ENCODE measurements at regions not wholly inside any gene's neighbourhood (a gene's known extent, or its start where the extent isn't known, plus 50 kb on each side); places are given as distances from the start of the nearest gene placed in this dataset.
"Not testable (repeated sequence)": the region's sequence is repeated elsewhere in the genome, so short reads cannot be mapped to it uniquely, and the experiment has no call there.

- DNase-seq (ENCODE audit: low spot score) (no peak), FAIRE-seq (no peak)
Measured at GRCh38 chr15:23913081-23913480, 226.0 kb upstream of the NDN start.

DNA sequence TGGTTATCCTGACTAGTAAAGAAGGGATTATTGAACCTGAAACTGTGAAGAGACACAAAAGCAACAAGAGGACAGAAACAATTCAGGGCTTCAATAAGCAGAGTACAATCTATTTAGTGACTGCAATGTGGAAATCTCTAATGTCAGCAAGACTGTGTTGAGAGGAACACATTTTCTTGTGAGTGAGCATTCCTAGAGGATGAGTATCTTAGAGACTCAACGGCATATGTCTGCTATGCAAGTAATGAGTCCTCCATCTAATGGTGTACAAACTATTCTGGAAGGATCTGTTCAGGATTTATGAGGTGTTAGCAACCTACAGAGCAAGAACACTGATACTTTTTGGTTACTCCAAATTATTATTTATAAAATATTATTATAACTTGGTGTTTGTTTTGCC, 226.5 kb upstream of the NDN start:
- DNase-seq (ENCODE audit: low spot score) (no peak), FAIRE-seq (no peak)

DNA sequence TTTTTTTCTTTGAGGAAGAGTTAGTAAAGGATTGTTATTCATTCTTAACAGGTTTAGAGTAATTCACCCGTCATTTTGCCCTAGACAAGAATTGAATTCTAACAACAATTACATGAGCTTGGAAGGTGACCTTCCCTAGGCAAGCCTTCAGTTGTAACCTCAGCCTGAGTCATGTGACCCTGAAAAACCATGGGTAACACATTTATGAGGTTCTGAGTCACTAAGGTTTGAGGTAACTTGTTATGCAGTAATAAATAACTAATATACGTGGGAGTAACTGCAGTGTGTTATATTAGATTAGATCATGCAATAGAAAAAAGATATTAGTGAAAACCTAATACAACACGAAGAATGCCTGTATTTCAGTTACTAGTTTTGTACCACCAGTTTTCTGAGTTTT, 237.6 kb upstream of the NDN start:
- peak; percentile 23 for DNase-seq (ENCODE audit: low spot score)
- no peak for FAIRE-seq

GRCh38 chr15:23954931-23955330, 267.8 kb upstream of the NDN start:
- FAIRE-seq, result no peak
- no peak for DNase-seq (ENCODE audit: low spot score)

- FAIRE-seq, result no peak
- DNase-seq (ENCODE audit: low spot score), result no peak
Measured at GRCh38 chr15:23983500-23984259, 296.6 kb upstream of the NDN start.

GRCh38 chr15:23994273-23994672, 307.2 kb upstream of the NDN start:
- FAIRE-seq, result no peak
- no peak for DNase-seq (ENCODE audit: low spot score)

DNA sequence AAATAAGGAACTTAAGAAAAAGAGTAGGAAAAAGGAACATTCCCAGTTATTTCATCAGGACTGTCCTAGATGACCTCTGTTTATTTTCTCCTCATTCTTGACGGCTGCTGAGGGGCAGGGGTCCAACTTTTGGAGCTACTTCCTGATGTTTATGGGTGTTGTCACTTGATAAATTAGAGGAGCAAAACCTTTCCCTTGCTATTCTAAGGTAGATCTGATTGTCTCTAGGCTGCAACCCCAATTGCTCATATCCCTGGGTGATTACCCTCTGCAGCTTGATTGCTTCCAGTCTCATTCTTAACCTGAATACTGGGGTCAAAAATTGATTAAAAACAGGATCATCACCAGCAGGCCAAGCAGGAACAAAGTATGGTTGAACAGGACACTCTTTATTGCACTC, 311.0 kb upstream of the NDN start:
- DNase-seq (ENCODE audit: low spot score), result no peak
- FAIRE-seq, result no peak

GRCh38 chr15:24008476-24008875, 321.4 kb upstream of the NDN start:
- no peak for FAIRE-seq
- no peak for DNase-seq (ENCODE audit: low spot score)

DNA sequence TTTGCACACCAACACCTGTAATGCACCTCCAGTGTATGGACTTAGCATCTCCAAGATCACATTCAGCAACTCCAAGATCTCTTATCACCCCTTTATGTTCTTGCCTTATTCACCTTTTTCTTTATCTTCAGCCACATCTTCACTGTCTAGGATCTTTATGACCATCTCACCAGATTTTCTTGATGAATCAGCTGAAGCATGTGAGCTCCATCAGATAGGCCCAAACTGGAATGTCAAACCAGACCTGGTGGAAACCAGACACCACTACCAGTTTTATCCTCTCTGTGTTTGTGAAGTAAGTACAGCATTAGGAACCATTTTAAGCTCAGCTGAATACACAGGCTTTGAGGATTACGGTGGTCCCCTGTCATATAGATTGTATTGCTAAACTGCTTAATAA, 330.4 kb upstream of the NDN start:
- DNase-seq (ENCODE audit: low spot score), result no peak
- FAIRE-seq, result no peak

GRCh38 chr15:24039683-24040082, 352.6 kb upstream of the NDN start:
- peak; percentile 9 for DNase-seq (ENCODE audit: low spot score)
- no peak for FAIRE-seq

DNA sequence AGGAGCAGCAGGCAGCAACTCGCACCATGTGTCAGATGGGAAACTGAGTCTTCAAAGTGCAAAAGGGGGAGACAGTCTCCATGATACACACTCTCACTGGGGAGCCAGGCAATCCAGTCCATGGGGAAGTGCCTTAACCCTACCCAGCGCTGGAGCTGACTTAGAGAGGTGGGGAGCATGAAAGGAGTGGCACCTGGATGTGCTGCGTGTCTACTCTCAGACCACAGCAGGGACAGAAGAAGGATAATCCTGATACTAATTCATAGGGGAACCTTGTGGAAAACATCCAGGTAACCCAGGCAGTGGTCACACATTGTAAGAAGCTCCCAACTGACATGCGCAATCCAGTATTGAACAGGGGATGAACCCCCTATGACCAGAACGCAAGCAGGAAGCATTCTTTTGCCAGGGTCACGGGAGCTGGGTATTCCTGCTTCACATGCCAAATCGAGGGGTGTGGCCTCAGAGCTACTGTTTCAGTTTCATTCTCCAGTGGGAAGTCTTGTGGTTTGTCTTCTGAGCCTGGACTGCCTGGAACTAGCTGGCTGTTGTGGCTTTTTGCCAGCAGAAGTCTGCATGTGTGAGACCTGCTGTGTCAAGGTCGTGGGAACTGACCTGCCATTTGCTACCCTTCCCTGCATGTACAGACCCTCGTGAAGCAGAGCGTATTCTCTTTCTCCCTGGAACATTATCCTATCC, 367.6 kb upstream of the NDN start:
- no peak for FAIRE-seq
- peak; percentile 61 for DNase-seq (ENCODE audit: low spot score)

DNA sequence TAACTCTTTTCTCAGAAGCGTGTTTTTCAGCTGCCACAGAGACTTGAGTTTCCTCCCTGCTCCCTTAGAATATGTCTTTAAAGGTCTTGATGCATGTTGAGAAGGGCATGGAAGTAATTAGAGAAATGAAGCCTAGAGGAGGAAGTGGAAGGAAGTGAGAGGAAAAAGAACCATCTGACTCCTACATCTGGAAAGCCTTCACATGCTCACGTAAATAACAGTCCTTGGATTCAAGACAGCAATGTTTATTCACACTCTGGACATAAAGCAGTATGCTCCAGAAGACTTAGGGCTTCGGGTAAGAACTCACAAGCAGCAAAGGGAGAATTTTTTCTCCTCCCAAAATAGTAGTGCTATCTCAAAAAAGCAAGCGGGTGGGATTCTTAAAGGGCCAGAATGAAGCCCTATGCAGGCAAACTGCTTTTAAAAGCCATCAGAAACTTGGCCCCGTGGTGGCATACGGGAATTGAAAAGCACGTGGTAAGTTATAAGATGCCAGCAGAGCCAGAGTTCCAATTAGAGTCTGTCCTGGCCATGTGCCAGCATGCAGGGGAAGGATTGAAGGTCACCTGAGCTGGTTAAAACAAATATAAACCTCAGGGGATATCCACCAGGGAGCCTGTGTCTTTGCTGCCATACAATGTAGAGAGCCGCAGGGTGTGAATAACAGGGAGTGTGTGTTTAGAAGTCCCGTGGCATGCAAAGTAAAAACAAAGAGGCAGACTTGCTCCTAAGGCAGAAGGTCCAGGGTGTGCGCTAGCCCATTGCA, 380.8 kb upstream of the NDN start:
- DNase-seq (ENCODE audit: low spot score) (no peak), FAIRE-seq (no peak)

DNA sequence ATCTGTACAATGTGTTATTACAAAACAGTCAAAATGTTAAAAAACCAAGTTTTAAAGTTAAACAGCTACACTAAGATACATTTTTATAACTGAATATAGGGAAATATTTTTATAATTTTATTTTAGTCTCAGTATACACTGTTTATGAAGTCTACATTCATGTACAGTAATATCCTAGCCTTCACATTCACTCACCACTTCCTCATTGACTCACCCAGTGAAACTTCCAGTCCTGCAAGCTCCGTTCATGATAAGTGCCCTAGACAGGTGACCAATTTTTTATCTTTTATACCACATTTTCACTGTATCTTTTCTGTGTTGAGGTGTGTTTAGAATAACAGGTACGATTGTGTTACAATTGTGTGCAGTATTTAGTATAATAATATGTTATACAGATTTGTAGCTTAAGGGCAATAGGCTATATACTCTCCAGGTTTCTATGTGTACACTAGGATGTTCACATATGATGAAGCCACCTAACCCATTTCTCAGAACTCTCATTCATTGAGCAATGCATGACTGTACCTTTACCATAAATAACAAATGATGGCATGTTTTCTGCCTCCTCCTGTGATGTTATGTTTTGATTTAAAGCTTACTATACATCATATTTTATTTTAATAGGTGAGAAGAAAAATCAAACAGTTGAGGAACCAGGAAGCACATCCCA, 388.4 kb upstream of the NDN start:
- FAIRE-seq, result no peak

DNA sequence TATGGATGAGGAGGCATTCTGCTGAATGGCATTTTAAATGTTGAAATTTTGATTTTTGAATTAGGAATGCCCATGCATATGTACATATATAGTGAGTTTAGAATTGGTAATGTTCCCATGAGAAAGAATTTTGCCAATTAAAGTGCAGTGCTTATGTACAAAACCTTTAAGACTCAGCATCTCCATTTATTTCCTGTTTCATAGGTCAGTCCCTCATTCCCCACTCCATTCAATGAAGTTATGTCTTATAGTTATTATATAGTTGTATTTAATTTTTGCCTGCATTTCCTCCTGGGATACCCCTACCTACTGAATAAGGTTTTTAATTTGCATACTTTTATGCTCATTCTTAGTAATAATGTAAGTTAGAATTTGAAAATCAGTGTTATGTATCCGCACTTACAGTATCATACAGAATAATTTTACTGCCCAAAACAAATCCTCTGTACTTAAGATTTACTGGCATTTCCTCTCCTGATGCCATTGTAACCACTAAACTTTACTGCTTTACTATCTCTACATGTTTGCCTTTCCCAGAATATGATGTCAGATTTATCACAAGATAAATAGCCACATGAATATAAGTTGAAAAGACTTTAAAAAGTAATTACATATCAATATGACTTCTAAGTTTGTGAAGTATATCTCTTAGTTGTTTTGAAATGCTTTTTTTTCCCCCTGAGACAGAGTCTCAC, 389.1 kb upstream of the NDN start:
- FAIRE-seq (no peak), DNase-seq (ENCODE audit: low spot score) (no peak)

More for the DNA sequence above, 388.4 kb upstream of the NDN start:
- no peak for DNase-seq (ENCODE audit: low spot score)

DNA sequence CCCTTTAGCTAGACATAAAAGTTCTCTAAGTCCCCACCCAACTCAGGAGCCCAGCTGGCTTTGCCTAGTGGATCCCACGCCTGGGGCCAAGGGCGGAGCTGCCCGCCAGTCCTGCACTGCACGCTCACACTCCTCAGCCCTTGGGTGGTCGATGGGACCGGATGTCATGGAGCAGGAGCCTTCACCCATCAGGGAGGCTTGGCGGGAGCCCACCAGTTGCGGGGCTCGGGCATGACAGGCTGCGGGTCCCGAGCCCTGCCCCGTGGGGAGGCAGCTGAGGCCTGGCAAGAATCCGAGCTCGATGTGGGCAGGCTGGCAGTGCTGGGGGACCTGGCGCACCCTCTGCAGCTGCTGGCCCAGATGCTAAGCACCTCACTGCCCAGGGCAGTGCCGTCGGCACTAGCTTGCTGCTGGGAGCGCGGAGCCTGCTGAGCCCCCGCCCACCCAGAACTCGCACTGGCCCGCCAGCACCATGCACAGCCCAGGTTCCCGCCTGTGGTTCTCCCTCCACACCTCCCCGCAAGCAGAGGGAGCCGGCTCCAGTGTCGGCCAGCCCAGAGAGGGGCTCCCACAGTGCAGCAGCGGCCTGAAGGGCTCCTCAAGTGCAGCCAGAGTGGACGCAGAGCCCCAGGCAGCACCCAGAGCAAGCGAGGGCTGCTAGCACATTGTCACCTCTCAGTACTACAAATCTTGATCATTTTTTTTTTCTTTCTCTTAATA, 391.4 kb upstream of the NDN start:
- DNase-seq (ENCODE audit: low spot score), result no peak
- no peak for FAIRE-seq

GRCh38 chr15:24088941-24089340, 401.8 kb upstream of the NDN start:
- not testable (repeated sequence) for DNase-seq (ENCODE audit: low spot score); FAIRE-seq

DNA sequence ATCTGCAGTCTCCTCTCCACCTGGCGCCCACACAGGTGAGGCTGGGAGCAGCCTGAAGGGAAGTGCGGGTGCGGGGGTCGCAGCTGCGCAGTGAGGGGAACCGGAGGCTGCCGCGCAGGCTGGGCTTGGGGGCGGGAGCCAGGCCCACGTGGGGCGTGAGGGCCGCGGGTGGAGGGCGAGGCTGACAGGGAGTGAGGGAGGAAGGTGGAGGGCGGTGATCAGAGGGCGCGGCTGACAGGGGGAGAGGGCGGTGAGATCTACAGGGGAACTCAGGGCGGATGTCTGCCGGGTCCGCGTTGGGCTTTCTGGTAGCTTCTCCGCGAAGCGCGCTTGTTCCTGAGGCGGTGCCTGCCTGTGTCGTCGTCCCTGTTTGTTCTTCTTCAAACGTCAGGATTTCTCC, 414.4 kb upstream of the NDN start:
- DNase-seq (ENCODE audit: low spot score); FAIRE-seq: not testable (repeated sequence)

GRCh38 chr15:24107524-24107923, 420.4 kb upstream of the NDN start:
- not testable (repeated sequence) for FAIRE-seq; DNase-seq (ENCODE audit: low spot score)

DNA sequence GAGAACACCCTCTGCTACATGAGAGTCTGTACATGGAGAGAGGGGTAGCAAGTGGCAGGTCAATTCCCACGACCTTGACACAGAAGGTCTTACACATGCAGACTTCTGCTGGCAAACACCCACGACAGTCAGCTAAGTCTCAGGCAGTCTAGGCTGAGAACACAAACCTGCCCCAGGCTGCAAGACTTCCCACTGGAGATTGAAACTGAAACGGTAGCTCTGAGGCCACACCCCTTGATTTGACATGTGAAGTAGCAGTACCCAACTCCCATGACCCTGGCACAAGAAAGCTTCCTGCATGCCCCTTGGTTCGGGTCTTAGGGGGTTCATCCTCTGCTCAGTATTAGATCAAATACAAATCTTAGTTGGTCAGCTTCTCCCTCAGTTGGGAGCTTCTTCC, 420.8 kb upstream of the NDN start:
- DNase-seq (ENCODE audit: low spot score); FAIRE-seq: not testable (repeated sequence)

- not testable (repeated sequence) for DNase-seq (ENCODE audit: low spot score)
Measured at GRCh38 chr15:24108349-24108748, 421.2 kb upstream of the NDN start.

More at GRCh38 chr15:24108349-24108748, 421.2 kb upstream of the NDN start:
- FAIRE-seq, result not testable (repeated sequence)
